Hematopoietic multipotent progenitor cell treated with erythropoietin and hydrocortisone succinate and interleukin-3 and kit ligand, for 8 days (in vitro differentiated cells): ENCODE measurements at regions not wholly inside any gene's neighbourhood (a gene's known extent, or its start where the extent isn't known, plus 50 kb on each side); places are given as distances from the start of the nearest gene placed in this dataset.

Experiments used
- DNase-seq: peaks from one replicate; pipeline ENCODE4 v3.0.0-alpha.2; 2015

DNA sequence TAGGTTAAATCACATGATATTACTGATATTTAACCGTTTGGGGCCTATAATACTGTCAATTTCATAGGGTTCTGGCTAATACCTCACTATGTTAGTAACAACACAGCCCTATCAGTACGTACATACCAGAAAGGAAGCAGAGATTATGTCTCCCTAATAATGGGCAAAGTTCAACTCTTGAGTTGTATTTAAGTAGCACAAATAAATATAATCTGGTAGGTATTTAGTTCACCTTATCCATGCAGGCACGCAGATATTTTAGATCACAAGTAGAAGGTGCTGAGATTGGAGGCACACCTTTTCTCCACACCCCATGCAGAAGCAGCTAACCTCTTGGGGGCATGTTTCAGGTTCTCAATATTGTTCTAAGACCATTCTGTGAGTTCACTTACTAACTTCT is 118.9 kb downstream of the IRS1 start:
- DNase-seq: no peak

DNA sequence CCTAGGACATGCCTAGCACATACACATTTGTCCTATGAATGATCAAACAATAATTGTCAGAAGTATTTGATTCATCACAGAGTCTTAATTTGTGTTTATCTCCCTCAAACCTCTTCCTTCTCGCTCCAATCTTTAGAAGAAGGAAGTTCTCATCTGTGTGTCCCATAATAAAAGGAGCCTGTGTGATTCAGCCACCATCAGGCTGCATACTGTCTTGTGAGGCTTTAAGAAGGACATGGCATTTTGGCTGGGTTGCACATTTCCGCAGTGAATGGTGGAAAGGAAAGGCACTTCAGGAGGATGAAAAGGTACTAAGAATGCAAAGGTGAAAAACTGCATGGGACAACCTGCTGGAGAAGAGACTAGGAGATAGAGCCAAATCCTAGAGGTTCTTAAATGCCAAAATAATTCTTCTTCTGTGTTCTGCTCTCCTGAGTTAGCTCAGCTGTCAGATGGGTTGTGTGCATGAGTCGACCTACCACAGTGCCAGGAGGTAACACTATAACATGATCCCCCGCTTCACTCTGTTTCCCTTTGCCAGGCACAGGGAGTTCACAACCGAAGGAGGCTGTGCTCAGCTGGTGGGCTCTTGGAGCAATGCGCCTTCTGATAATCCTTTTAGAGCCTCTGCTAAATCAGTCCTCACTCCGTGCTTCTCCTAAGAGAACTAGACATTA is 120.1 kb downstream of the IRS1 start:
- DNase-seq: no peak

- no peak for DNase-seq
Observed at GRCh38 chr2:226678422-226678821, 121.2 kb downstream of the IRS1 start.

DNA sequence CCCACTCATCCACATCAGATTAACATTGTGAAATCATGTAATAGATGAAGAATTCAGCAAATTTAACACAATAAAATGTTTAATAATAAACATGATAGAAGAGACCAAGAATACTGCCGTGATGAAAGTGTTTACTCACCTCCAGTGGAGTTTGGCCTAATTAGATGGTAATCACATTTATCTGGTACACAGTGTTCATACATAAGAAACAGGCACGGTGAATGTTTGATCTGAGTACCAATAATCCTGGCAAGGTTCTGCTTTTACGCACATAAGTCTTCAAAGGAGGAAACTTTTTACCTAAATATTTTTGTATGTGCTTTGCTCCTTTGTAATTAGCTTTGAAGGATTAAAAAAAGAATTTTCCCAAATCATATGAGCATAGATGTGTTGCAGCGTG is 122.5 kb downstream of the IRS1 start:
- no peak for DNase-seq

GRCh38 chr2:226676618-226677017 is 123.0 kb downstream of the IRS1 start:
- no peak for DNase-seq

GRCh38 chr2:226674123-226674522 is 125.5 kb downstream of the IRS1 start:
- no peak for DNase-seq

DNA sequence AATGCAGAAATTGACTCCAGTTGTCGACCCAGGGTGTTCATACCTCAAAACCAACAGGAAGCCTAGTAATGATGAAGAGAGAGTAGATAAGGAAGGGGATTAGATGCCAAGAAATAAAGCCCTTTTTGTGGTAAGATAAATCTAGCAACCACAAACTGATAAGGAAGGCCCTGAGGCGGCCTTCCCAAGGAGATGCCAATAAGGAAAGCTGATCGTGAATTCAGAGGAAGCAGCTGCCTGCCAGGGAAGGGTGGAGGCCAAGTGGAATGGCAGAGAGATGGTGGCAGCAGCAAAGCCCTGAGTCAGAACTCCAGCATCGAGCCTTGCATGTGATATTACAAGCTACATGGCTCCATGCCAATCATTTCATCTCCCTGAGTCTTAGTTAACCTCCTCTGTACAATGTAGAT is 126.3 kb downstream of the IRS1 start:
- no peak for DNase-seq

GRCh38 chr2:226671141-226671676 is 128.4 kb downstream of the IRS1 start:
- no peak for DNase-seq

DNA sequence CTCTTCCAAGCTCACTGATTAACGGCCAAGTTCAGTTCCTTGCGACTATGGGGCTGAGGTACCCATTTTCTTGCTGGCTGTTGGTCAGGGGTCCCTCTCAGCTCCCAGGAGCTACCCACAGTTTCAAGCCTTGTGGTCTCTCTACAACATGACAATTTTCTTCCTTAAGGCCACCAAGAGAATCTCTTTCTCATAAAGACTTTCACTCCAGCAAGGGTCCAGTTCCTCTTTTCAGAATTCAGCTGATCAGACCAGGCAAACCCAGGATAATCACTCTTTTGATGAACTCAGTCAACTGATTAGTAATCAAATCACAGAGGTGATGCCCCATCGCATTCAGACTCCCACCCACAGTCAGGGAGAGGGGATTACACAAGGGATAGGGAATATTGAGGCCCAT is 129.7 kb downstream of the IRS1 start:
- no peak for DNase-seq

DNA sequence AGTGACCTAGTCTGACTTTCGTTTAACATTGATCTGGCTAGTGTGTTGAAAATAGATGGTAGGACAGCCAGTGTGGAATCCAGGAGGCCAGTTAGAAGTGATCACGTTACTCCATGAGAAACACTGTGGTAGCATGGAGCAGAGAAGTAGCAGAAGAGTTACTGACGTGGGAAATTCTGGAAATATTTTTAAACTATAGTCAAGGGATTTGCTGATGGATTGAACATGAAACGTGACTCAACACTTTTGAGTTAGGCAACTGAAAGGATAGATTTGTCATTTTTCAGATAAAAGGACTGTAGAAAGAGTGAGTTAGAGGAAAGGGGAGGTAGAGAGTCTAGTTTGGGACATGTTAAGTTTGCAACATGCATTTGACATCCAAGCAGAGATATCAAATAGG is 130.4 kb downstream of the IRS1 start:
- DNase-seq: no peak

GRCh38 chr2:226667736-226668135 is 131.9 kb downstream of the IRS1 start:
- no peak for DNase-seq

DNA sequence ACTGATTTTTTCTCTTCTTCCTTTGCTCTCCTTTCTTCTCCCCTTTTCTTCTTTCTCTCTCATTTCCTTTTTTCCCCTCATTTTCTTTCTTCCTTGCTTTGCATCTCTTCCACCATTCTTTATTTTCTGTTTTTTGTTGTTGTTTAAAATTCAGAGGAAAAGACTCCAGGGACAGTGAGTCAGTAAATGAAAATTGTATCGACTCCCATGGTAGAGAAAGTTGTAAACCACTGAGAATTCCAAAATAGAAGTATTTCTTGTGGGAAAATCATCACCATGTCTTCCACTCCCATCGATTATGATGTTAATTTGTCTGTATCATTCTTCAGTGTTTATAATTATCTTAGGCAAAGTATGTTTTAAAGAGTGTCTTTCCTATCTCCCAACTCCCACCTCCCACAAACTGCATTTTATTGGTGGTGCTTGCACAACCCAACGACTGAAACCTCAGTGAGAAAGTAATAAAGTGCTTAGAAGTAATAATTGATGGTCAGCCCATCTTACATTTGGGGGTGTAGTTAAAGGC is 134.3 kb downstream of the IRS1 start:
- DNase-seq: no peak

DNA sequence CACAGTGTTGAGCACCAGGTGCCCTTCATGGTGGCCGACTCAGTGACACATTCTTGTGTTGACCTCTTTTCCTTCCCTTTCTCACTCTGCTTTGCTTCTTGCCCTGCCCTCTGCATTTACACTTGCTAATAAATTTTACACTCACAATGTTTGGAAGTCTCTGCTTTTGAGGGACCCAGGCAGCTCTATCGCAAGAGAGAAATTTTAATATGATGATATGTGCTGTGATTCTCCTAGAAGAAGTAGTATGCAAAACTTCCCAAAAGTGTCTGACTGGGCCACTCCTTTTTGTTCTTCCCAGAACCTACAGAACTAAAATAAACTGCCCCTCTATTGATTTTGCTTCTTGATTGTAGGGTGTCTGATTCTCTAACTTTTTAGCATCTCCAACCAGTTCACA is 135.0 kb downstream of the IRS1 start:
- no peak for DNase-seq

DNA sequence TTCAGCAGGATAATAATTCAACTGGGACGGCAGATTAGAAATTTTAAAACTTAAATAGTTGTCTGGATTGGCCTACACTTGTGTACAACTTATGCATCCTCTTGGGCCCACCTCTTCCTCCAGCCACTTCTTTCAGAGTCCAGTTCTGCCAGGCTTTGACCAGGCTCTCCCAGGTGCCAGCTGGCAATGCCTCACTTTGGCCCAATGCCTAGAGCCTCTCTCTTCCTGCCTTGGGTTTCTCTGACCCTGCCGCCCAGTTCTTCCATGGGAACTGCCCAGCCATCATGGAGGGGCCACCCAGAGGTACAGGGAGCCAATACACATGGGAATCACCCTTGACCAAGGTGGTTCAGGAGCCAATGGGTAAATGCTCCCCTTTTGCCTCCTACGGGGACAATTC is 135.5 kb downstream of the IRS1 start:
- no peak for DNase-seq

- DNase-seq: no peak
Observed at GRCh38 chr2:226661789-226662545, 137.7 kb downstream of the IRS1 start.

DNA sequence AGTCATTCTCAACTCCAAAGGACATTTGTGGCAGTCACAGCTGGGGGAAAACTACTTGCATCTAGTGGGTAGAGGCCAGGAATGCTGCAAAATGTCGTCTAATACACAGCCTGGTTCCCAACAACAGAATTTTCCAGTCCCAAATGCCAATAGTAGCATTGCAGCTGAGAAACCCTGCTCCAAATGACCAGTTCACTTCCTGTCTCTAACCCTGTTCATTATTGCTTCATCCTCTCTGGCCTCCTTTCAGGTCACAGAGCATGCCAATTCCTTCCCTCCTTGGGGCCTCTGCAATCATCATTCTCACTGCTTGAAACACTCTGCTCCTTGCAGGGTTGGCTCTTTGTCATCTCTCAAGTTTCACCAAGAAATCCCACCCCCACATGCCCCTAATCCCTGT is 139.1 kb downstream of the IRS1 start:
- DNase-seq: no peak

DNA sequence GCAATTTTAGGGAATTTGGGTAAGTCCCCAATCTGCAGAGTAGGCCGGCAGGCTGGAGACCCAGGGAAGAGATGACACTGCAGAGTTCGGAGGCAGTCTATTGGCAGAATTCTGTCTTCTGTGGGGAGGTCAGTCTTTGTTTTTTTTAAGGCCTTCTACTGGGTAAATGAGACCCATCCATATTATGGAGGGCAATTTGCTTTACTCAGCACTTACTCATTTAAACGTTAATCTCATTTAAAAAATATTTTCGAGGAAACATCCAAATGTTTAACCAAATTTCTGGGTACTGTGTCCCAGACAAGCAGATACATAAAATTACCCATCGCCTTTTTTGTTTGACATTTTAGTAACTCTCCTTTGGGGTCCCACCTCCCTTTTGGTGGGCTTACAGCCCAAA is 139.5 kb downstream of the IRS1 start:
- no peak for DNase-seq

DNA sequence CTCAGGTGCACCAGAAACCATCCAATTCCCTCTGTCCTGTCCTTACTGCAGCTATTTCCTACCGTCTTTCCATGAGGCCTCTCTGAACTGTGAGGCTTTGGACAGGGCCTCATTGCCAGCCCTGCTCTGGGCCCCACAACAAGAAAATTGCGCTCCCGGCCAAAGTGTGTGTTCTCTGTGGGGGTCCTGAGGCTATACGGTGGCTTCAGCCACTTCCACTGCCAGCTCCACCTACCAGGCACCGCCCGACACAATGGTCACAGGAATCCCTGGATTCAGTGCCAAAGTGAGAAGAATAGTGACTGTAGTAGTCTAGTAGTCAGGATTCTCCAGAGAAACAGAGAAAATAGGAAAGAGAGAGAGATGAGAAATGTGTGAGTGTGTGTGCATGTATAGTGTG is 140.2 kb downstream of the IRS1 start:
- DNase-seq: no peak

DNA sequence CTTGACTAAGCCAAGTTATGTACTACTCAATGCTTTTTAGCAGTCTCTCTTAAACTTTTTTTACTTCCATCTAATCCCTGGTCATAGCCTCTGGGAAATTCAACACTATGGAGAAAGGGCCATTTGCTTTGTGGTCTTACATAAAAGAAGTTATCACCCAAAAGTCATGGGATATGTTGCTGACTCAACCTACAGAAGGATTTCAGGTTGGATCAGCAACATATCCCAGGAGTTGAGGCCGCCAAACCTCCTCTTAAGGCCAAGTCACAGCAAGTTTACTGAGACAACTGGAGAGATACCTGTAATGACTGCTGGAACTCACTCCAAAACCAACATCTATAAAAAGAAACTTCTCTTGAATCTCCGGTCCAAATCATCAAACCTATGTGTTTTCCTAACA is 141.1 kb downstream of the IRS1 start:
- DNase-seq: no peak

DNA sequence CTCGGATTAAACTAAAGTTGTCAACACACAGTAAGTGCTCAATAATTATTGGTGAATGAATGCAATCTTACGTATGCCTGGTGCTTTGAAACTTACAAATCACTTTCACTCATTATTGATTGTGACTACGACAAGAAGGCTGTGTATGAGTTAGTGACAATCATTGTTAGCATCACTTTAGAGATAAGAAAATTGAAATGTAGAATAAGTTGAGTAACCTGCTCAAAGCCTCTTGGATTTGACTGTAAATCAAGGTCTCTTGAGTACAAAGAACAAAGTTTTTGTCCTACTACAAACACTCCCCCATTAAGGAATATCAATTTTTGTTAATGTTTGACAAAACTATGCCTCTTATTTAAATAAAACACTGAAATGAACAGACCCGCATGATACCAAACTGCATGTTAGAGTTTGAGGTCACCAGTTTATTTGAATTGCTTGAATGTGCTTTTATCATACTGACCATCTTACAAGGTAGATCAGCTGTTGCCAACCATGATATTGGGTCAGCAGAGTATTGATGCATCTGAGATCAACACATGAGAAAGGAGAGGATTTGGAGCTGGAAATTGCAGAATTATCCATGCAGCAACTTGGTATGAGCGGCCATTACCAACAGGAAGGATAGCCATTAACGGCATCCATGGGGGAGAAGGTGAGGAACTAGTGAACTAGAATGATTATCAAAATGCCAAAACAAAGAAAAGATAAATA is 142.1 kb downstream of the IRS1 start:
- no peak for DNase-seq

GRCh38 chr2:226656367-226656766 is 143.3 kb downstream of the IRS1 start:
- no peak for DNase-seq

- no peak for DNase-seq
Observed at GRCh38 chr2:226655871-226656270, 143.7 kb downstream of the IRS1 start.

- DNase-seq: no peak
Observed at GRCh38 chr2:226652983-226653765, 146.4 kb downstream of the IRS1 start.
